OCI-LY3 (cell line): ENCODE measurements at regions not wholly inside any gene's neighbourhood (a gene's known extent, or its start where the extent isn't known, plus 50 kb on each side); places are given as distances from the start of the nearest gene placed in this dataset.

Experiments
- H2AFZ ChIP-seq: fragments of 200-600, 300-600 bp; shearing (Covaris generic); 2 replicates; pipeline ENCODE4 v1.6.0; 2014; ENCODE audit warnings: antibody characterized with exemption, low read depth, low read length
- H3K27ac ChIP-seq: fragments of 200-600, 300-600 bp; sonication (generic); 2 replicates; pipeline ENCODE4 v1.5.1; 2014; ENCODE audit warnings: mild to moderate bottlenecking, low read length, moderate library complexity, mixed read lengths
- H3K27me3 ChIP-seq: fragments of 200-600, 300-600 bp; sonication (generic); 2 replicates; pipeline ENCODE4 v1.6.1; 2014; ENCODE audit warnings: low read depth, low read length, mixed read lengths
- H3K36me3 ChIP-seq: fragments of 200-600, 300-600 bp; sonication (generic); replicated peaks from 2 replicates; pipeline ENCODE3; 2014; ENCODE audit warnings: low read depth, low read length, mixed read lengths
- H3K4me1 ChIP-seq: fragments of 300-600, 200-600 bp; sonication (generic); 2 replicates; pipeline ENCODE4 v1.6.1; 2014; ENCODE audit warnings: low read length, mixed read lengths
- H3K4me2 ChIP-seq: fragments of 200-600, 300-600 bp; sonication (generic); 2 replicates; pipeline ENCODE4 v1.6.1; 2014; ENCODE audit warnings: low read length, mixed read lengths
- H3K4me3 ChIP-seq: fragments of 300-600, 200-600 bp; sonication (generic); 2 replicates; pipeline ENCODE4 v1.5.1; 2014; ENCODE audit warnings: antibody characterized with exemption, mild to moderate bottlenecking, low read length, moderate library complexity
- H3K79me2 ChIP-seq: fragments of 300-600, 200-600 bp; shearing (Covaris generic); 2 replicates; pipeline ENCODE4 v1.6.1; 2014; ENCODE audit warnings: mild to moderate bottlenecking, low read length, mixed read lengths
- H3K9ac ChIP-seq: fragments of 300-600, 200-600 bp; shearing (Covaris generic); 2 replicates; pipeline ENCODE4 v1.6.0; 2014; ENCODE audit warnings: mild to moderate bottlenecking, low read length, moderate library complexity
- H3K9me3 ChIP-seq: fragments of 200-600, 300-600 bp; shearing (Covaris generic); 2 replicates; pipeline ENCODE4 v1.6.1; 2014; ENCODE audit warnings: low read length, mixed read lengths; ENCODE audit not compliant: insufficient read depth
- H4K20me1 ChIP-seq: fragments of 200-600, 300-600 bp; sonication (generic); 2 replicates; pipeline ENCODE4 v1.6.1; 2016; ENCODE audit warnings: low read length, mixed read lengths; ENCODE audit not compliant: insufficient read depth
- CTCF ChIP-seq: fragments of 200-600, 300-600 bp; sonication (generic); IDR thresholded peaks from 2 replicates; pipeline ENCODE4 v1.5.1; 2014; ENCODE audit warnings: antibody characterized with exemption, low read length, low read depth
- EZH2phosphoT487 ChIP-seq: fragments of 200-600 bp; shearing (Covaris generic); IDR thresholded peaks from 2 replicates; pipeline ENCODE4 v1.6.1; 2018; ENCODE audit warnings: antibody characterized with exemption, mixed run types, low read depth

- TF ChIP-seq EZH2phosphoT487 (no peak), CTCF (no peak)
- H3K9me3 ChIP-seq = no peaks in the 10 kb centered on the region
- H3K79me2 ChIP-seq = no peaks in the 10 kb centered on the region
- no peaks in the 10 kb centered on the region for H3K4me1 ChIP-seq
- no peak overlapping the region for H3K9ac ChIP-seq
- H3K4me3 ChIP-seq = no peak overlapping the region
- no peak overlapping the region for H3K27ac ChIP-seq
- no peak overlapping the region for H2AFZ ChIP-seq
- no peaks in the 10 kb centered on the region for H3K27me3 ChIP-seq
- H3K36me3 ChIP-seq = no peaks in the 10 kb centered on the region
- H3K4me2 ChIP-seq = no peak overlapping the region
- H4K20me1 ChIP-seq = no peaks in the 10 kb centered on the region
Observed at GRCh38 chr2:240344904-240345303, 90.6 kb upstream of the GPC1 start.

- H3K79me2 ChIP-seq = no peaks in the 10 kb centered on the region
- H4K20me1 ChIP-seq = no peaks in the 10 kb centered on the region
- no peak overlapping the region for H3K9ac ChIP-seq
- no peak overlapping the region for H3K4me2 ChIP-seq
- H3K27me3 ChIP-seq = no peaks in the 10 kb centered on the region
- H3K9me3 ChIP-seq = no peaks in the 10 kb centered on the region
- no peaks in the 10 kb centered on the region for H3K36me3 ChIP-seq
- H3K27ac ChIP-seq = no peak overlapping the region
- no peak overlapping the region for H2AFZ ChIP-seq
- no peaks in the 10 kb centered on the region for H3K4me1 ChIP-seq
- no peak overlapping the region for H3K4me3 ChIP-seq
- TF ChIP-seq EZH2phosphoT487 (no peak), CTCF (no peak)
Observed at GRCh38 chr2:240346015-240346752, 89.3 kb upstream of the GPC1 start.

GRCh38 chr2:240346753-240347372 is 88.6 kb upstream of the GPC1 start:
- no peak overlapping the region for H3K4me3 ChIP-seq
- H3K27me3 ChIP-seq = no peaks in the 10 kb centered on the region
- H4K20me1 ChIP-seq = no peaks in the 10 kb centered on the region
- H3K79me2 ChIP-seq = no peaks in the 10 kb centered on the region
- H3K9ac ChIP-seq = no peak overlapping the region
- no peaks in the 10 kb centered on the region for H3K4me1 ChIP-seq
- no peak overlapping the region for H3K27ac ChIP-seq
- no peak overlapping the region for H2AFZ ChIP-seq
- TF ChIP-seq CTCF = no peak
- no peak for TF ChIP-seq EZH2phosphoT487
- no peaks in the 10 kb centered on the region for H3K9me3 ChIP-seq
- no peaks in the 10 kb centered on the region for H3K36me3 ChIP-seq
- no peak overlapping the region for H3K4me2 ChIP-seq

GRCh38 chr2:240347373-240347940 is 88.0 kb upstream of the GPC1 start:
- H3K36me3 ChIP-seq = no peaks in the 10 kb centered on the region
- no peaks in the 10 kb centered on the region for H3K27me3 ChIP-seq
- no peak overlapping the region for H3K9ac ChIP-seq
- no peaks in the 10 kb centered on the region for H3K79me2 ChIP-seq
- no peak overlapping the region for H2AFZ ChIP-seq
- no peaks in the 10 kb centered on the region for H3K4me1 ChIP-seq
- no peak overlapping the region for H3K4me3 ChIP-seq
- H3K4me2 ChIP-seq = no peak overlapping the region
- H3K27ac ChIP-seq = no peak overlapping the region
- no peaks in the 10 kb centered on the region for H4K20me1 ChIP-seq
- H3K9me3 ChIP-seq = no peaks in the 10 kb centered on the region
- TF ChIP-seq EZH2phosphoT487 (no peak), CTCF (no peak)
